ENCODE measurements at regions not wholly inside any gene's neighbourhood (a gene's known extent, or its start where the extent isn't known, plus 50 kb on each side); places are given as distances from the start of the nearest gene placed in this dataset.

- TF ChIP-seq CTCF (conservative IDR thresholded peaks at IDR 0.05; ENCODE audit: low read length) (no peak), EZH2phosphoT487 (IDR thresholded peaks at IDR 0.05; ENCODE audit: borderline replicate concordance) (no peak)
- no peaks in the 10 kb centered on the region for H3K4me1 ChIP-seq (ENCODE audit: insufficient read depth, low read length, poor library complexity, severe bottlenecking)
- no peak overlapping the region for H3K9ac ChIP-seq (ENCODE audit: low read depth, low read length, poor library complexity, severe bottlenecking)
- H3K9me3 ChIP-seq (ENCODE audit: insufficient read depth, low read depth, low read length): no peaks in the 10 kb centered on the region; the same call in 1 of the 2 replicates
- H3F3A ChIP-seq (ENCODE audit: low read depth): no peaks in the 10 kb centered on the region
- no peaks in the 10 kb centered on the region for H4K20me1 ChIP-seq (ENCODE audit: insufficient read depth, low read length, poor library complexity, severe bottlenecking)
- no peaks in the 10 kb centered on the region for H3K27me3 ChIP-seq (ENCODE audit: insufficient read depth, low read length, poor library complexity, severe bottlenecking)
- no peaks in the 10 kb centered on the region for H3K79me2 ChIP-seq (ENCODE audit: insufficient read depth, low read length)
- H3K36me3 ChIP-seq (ENCODE audit: insufficient read depth, low read length): no peaks in the 10 kb centered on the region
- H3K9me2 ChIP-seq (replicated peaks; ENCODE audit: low read depth, low read length): 0 out of 2 replicates have a peak, but pooled peaks cover 2% of the 10 kb centered on the region
- H2AFZ ChIP-seq (ENCODE audit: low read length): no peak overlapping the region
- no peak overlapping the region for H3K4me3 ChIP-seq (ENCODE audit: low read length, poor library complexity, severe bottlenecking)
- H3K4me2 ChIP-seq (ENCODE audit: low read depth, low read length, poor library complexity, severe bottlenecking): no peak overlapping the region
These were observed 655.0 kb upstream of the CDH2 start for GRCh38 chr18:28831908-28832307.

- no peak overlapping the region for H2AFZ ChIP-seq (ENCODE audit: low read length)
- H3K4me3 ChIP-seq (ENCODE audit: low read length, poor library complexity, severe bottlenecking): no peak overlapping the region
- no peaks in the 10 kb centered on the region for H3F3A ChIP-seq (ENCODE audit: low read depth)
- no peaks in the 10 kb centered on the region for H3K27me3 ChIP-seq (ENCODE audit: insufficient read depth, low read length, poor library complexity, severe bottlenecking)
- H3K79me2 ChIP-seq (ENCODE audit: insufficient read depth, low read length): no peaks in the 10 kb centered on the region
- H3K9me3 ChIP-seq (ENCODE audit: insufficient read depth, low read depth, low read length): no peaks in the 10 kb centered on the region; the same call in 1 of the 2 replicates
- TF ChIP-seq CTCF (conservative IDR thresholded peaks at IDR 0.05; ENCODE audit: low read length) (no peak), EZH2phosphoT487 (IDR thresholded peaks at IDR 0.05; ENCODE audit: borderline replicate concordance) (no peak)
- no peak overlapping the region for H3K4me2 ChIP-seq (ENCODE audit: low read depth, low read length, poor library complexity, severe bottlenecking)
- 0 out of 2 replicates have a peak, but pooled peaks cover 2% of the 10 kb centered on the region for H3K9me2 ChIP-seq (replicated peaks; ENCODE audit: low read depth, low read length)
- no peak overlapping the region for H3K9ac ChIP-seq (ENCODE audit: low read depth, low read length, poor library complexity, severe bottlenecking)
- H3K4me1 ChIP-seq (ENCODE audit: insufficient read depth, low read length, poor library complexity, severe bottlenecking): no peaks in the 10 kb centered on the region
- no peaks in the 10 kb centered on the region for H4K20me1 ChIP-seq (ENCODE audit: insufficient read depth, low read length, poor library complexity, severe bottlenecking)
- no peaks in the 10 kb centered on the region for H3K36me3 ChIP-seq (ENCODE audit: insufficient read depth, low read length)
These were observed 654.5 kb upstream of the CDH2 start for GRCh38 chr18:28831476-28831875.

- Histone ChIP-seq H3K9me2 (replicated peaks; ENCODE audit: low read depth, low read length) (0 out of 2 replicates have a peak, but pooled peaks cover 2% of the 10 kb centered on the region), H2AFZ (ENCODE audit: low read length) (no peak overlapping the region), H3K36me3 (ENCODE audit: insufficient read depth, low read length) (no peaks in the 10 kb centered on the region), H3K9ac (ENCODE audit: low read depth, low read length, poor library complexity, severe bottlenecking) (no peak overlapping the region), H3K4me2 (ENCODE audit: low read depth, low read length, poor library complexity, severe bottlenecking) (no peak overlapping the region), H3K79me2 (ENCODE audit: insufficient read depth, low read length) (no peaks in the 10 kb centered on the region), H3K4me1 (ENCODE audit: insufficient read depth, low read length, poor library complexity, severe bottlenecking) (no peaks in the 10 kb centered on the region), H3K9me3 (ENCODE audit: insufficient read depth, low read depth, low read length) (no peaks in the 10 kb centered on the region; the same call in 1 of the 2 replicates), H3K27me3 (ENCODE audit: insufficient read depth, low read length, poor library complexity, severe bottlenecking) (no peaks in the 10 kb centered on the region), H3F3A (ENCODE audit: low read depth) (no peaks in the 10 kb centered on the region), H3K4me3 (ENCODE audit: low read length, poor library complexity, severe bottlenecking) (no peak overlapping the region), H4K20me1 (ENCODE audit: insufficient read depth, low read length, poor library complexity, severe bottlenecking) (no peaks in the 10 kb centered on the region)
- no peak for TF ChIP-seq EZH2phosphoT487 (IDR thresholded peaks at IDR 0.05; ENCODE audit: borderline replicate concordance)
- no peak for TF ChIP-seq CTCF (conservative IDR thresholded peaks at IDR 0.05; ENCODE audit: low read length)
These were observed 649.2 kb upstream of the CDH2 start for GRCh38 chr18:28826107-28826506.
